ENCODE measurements at regions not wholly inside any gene's neighbourhood (a gene's known extent, or its start where the extent isn't known, plus 50 kb on each side); places are given as distances from the start of the nearest gene placed in this dataset.

DNA sequence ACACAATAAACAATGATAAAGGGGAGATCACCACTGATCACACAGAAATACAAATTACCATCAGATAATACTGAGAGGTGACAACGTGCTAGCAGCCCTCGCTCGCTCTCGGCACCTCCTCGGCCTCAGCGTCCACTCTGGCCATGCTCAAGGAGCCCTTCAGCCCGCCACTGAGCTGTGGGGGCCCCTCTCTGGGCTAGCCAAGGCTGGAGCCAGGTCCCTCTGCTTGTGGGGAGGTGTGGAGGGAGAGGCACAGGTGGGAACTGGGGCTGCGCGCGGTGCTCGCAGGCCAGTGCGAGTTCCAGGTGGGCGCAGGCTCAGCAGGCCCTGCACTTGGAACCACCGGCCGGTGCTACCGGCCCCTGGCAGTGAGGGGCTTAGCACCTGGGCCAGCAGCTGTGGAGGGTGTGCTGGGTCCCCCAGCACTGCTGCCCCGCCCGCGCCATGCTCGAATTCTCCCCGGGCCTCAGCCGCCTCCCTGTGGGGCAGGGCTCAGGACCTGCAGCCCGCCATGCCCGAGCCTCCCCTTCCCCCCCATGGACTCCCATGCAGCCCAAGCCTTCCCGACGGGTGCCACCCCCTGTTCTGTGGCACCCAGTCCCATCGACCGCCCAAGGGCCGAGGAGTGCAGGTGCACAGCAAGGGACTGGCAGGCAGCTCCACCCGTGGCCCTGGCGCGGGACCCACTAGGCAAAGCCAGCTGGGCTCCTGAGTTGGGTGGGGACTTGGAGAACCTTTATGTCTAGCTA, 340.0 kb upstream of the GULP1 start:
- no peak overlapping the region for H3K4me3 ChIP-seq (ENCODE audit: low read depth, low read length)
- TF ChIP-seq, protein P1, sequence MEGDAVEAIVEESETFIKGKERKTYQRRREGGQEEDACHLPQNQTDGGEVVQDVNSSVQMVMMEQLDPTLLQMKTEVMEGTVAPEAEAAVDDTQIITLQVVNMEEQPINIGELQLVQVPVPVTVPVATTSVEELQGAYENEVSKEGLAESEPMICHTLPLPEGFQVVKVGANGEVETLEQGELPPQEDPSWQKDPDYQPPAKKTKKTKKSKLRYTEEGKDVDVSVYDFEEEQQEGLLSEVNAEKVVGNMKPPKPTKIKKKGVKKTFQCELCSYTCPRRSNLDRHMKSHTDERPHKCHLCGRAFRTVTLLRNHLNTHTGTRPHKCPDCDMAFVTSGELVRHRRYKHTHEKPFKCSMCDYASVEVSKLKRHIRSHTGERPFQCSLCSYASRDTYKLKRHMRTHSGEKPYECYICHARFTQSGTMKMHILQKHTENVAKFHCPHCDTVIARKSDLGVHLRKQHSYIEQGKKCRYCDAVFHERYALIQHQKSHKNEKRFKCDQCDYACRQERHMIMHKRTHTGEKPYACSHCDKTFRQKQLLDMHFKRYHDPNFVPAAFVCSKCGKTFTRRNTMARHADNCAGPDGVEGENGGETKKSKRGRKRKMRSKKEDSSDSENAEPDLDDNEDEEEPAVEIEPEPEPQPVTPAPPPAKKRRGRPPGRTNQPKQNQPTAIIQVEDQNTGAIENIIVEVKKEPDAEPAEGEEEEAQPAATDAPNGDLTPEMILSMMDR (IDR thresholded peaks at IDR 0.05; ENCODE audit: insufficient read depth, low read depth, low read length, missing control alignments), result no peak
- no peak for DNase-seq (ENCODE audit: low read depth)

DNA sequence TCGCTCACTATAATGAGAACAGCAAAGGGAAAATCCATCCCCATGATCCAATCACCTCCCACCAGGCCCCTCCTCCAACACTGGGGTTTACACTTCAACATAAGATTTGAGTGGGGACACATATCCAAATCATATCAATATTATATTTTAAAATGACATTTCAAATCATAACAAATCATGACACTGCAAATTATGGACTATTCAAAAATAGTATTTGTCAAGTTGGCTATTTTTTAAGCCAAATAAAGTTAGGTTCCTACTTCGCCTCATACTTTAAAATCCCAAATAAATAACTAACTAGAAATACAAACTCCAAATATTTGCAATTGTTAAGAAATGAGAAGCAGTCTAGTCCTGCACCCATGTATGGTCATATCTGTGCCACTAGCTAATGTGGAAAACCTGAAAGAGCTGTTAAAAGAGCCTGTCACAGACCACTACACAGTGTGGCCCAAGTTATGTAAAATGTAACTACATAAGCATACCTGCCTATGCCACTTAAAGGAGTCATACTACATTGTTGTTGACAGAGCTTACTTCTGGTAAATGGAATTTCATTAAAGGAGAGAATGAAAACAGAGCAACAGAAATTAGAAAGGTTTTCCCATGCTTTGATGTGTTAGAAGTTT, 334.7 kb upstream of the GULP1 start:
- DNase-seq (ENCODE audit: low read depth), result no peak
- TF ChIP-seq, protein P1 (IDR thresholded peaks at IDR 0.05; ENCODE audit: insufficient read depth, low read depth, low read length, missing control alignments), result no peak
- H3K4me3 ChIP-seq (ENCODE audit: low read depth, low read length), result no peak overlapping the region

DNA sequence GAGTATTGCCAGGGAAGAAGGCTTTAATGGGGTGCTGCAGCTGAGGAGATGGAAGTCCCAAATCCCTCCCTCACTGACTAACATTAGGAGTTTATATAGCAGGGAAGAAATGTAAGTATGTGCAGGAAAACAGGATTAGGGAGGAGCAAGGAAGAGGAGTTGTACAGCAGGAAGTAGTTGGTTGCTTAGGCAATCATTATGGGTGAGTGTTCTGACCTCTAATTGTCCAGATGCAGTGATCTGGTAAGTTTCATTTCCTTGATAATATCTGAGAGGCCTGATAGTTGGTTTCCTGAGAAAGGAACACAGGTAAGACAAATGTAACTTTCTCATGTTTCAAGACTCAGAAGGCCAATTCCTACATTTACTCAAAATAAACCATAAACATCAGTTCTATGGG, 331.9 kb upstream of the GULP1 start:
- no peak overlapping the region for H3K4me3 ChIP-seq (ENCODE audit: low read depth, low read length)
- TF ChIP-seq, protein P1 (IDR thresholded peaks at IDR 0.05; ENCODE audit: insufficient read depth, low read depth, low read length, missing control alignments), result no peak
- DNase-seq (ENCODE audit: low read depth), result peak; percentile 10

DNA sequence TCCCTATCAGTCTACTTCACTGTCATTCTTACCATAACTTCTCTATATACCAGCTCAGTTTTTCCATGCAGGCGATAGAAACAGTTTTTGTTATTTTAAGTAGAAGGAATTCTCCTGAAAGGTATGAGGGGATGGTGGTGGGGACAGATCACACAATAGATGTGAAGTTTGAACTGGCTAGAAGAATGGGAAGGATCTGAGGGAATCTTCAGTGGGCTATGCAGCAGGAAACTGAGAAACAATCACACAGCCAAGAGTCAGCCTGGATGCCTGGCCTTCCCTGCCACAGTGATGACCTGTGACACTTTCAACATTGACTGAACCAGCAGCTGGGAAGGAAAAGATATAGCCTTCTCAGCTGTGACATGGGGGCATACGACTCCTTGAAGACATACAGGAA, 329.1 kb upstream of the GULP1 start:
- TF ChIP-seq, protein P1 (IDR thresholded peaks at IDR 0.05; ENCODE audit: insufficient read depth, low read depth, low read length, missing control alignments), result no peak
- no peak overlapping the region for H3K4me3 ChIP-seq (ENCODE audit: low read depth, low read length)
- no peak for DNase-seq (ENCODE audit: low read depth)

DNA sequence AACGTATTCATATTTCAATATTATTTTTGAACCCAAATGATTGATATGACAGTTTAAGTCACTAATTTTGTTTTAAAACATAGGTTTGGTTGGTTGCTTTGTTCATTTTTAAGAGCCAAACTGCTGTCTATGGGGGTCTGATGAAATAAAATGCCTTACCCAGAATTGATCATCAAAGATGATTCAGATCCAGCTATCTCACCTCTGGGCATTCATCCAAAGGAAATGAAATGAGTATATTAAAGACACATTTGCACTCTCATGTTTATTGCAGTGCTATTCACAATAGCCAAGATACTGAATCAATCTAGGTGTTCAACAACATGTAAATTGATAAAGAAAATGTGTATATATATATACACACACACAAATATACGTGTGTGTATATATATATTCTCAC, 326.9 kb upstream of the GULP1 start:
- no peak overlapping the region for H3K4me3 ChIP-seq (ENCODE audit: low read depth, low read length)
- TF ChIP-seq, protein P1 (IDR thresholded peaks at IDR 0.05; ENCODE audit: insufficient read depth, low read depth, low read length, missing control alignments), result no peak
- DNase-seq (ENCODE audit: low read depth), result no peak

DNA sequence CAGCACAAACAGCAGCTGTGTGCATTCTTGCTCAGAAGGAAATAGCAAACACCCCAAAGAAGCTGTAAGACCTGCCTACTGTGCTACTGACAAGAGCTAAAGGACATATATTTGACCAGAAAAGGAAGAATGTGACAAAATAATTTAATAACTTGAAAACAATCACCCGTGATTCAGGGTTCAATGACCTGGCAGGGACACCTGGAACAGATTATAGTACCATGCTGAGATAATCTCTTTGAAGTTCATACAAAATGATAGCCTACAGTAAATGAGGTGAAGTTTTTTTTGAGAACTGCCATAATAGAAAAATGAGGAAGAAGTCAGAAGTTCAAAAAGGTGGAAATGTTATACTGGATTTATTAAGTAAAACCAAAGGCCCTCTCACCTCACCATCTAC, 324.8 kb upstream of the GULP1 start:
- DNase-seq (ENCODE audit: low read depth), result no peak
- TF ChIP-seq, protein P1 (IDR thresholded peaks at IDR 0.05; ENCODE audit: insufficient read depth, low read depth, low read length, missing control alignments), result no peak
- H3K4me3 ChIP-seq (ENCODE audit: low read depth, low read length), result no peak overlapping the region

All from GM12865 (cell line).